SK-N-SH (cell line): ENCODE measurements at regions not wholly inside any gene's neighbourhood (a gene's known extent, or its start where the extent isn't known, plus 50 kb on each side); places are given as distances from the start of the nearest gene placed in this dataset.

Experiments used
- CTCF ChIA-PET: fragments of 300-600, 350-600 bp; formaldehyde crosslinking; extraction: SDS; loops from one replicate; lab custom pipeline; 2021; lab: Yijun Ruan, JAX
- POLR2A ChIA-PET: fragments of 350-600 bp; sonication (Branson Sonifier 250); formaldehyde crosslinking; extraction: SDS; loops from one replicate; lab custom pipeline; 2020; ENCODE audit warnings: antibody characterized with exemption, inconsistent platforms; lab: Yijun Ruan, JAX
- DNase-seq: peaks from one replicate; pipeline ENCODE4 v3.0.0; 2012
- H2AFZ ChIP-seq: fragments of 200-600 bp; sonication (generic); 2 replicates; pipeline ENCODE4 v1.8.1; 2016; ENCODE audit warnings: antibody characterized with exemption, mild to moderate bottlenecking, low read depth
- H3F3A ChIP-seq: fragments of 200-600 bp; sonication (generic); replicated peaks from 2 replicates; pipeline ENCODE3; 2016; ENCODE audit warnings: antibody characterized with exemption, mild to moderate bottlenecking; ENCODE audit not compliant: insufficient read depth
- H3K27ac ChIP-seq, 2 experiments: fragments of 200-500 bp in 1 of 2; fragments of 200-600 bp in 1 of 2; sonication (Bioruptor generic) in 1 of 2; sonication (generic), shearing (Covaris generic) in 1 of 2; 2 replicates each; pipeline versions ENCODE4 v1.5.1 to v1.6.1; 2014 to 2016; ENCODE audit warnings: low read depth in 2 of 2, inconsistent platforms in 1 of 2, low read length in 1 of 2, mild to moderate bottlenecking in 1 of 2, mixed read lengths in 1 of 2
- H3K27me3 ChIP-seq: fragments of 200-600 bp; sonication (generic), shearing (Covaris generic); 2 replicates; pipeline ENCODE4 v1.6.1; 2016; ENCODE audit warnings: mixed run types; ENCODE audit not compliant: insufficient read depth
- H3K36me3 ChIP-seq, 2 experiments: fragments of 200-500 bp in 1 of 2; fragments of 200-600 bp in 1 of 2; sonication (Bioruptor generic) in 1 of 2; sonication (generic) in 1 of 2; replicated peaks in 1 of 2; 2 replicates each; pipeline versions ENCODE3 to v1.5.1; 2014 to 2016; ENCODE audit warnings: low read length in 1 of 2, mild to moderate bottlenecking in 1 of 2; ENCODE audit not compliant: insufficient read depth in 2 of 2, control insufficient read depth in 1 of 2
- H3K4me1 ChIP-seq, 2 experiments: fragments of 200-500 bp in 1 of 2; fragments of 200-600 bp in 1 of 2; sonication (Bioruptor generic) in 1 of 2; sonication (generic), shearing (Covaris generic) in 1 of 2; 2 replicates each; pipeline versions ENCODE4 v1.5.1 to v1.6.1; 2014 to 2016; ENCODE audit warnings: low read depth in 1 of 2, low read length in 1 of 2, mixed run types in 1 of 2; ENCODE audit not compliant: insufficient read depth in 2 of 2, control insufficient read depth in 1 of 2
- H3K4me2 ChIP-seq: fragments of 200-600 bp; sonication (generic), shearing (Covaris generic); 2 replicates; pipeline ENCODE4 v1.6.1; 2017; ENCODE audit warnings: mixed run types
- H3K4me3 ChIP-seq, 2 experiments: fragments of 200-500 bp in 1 of 2; fragments of 200-600 bp in 1 of 2; sonication (Bioruptor generic) in 1 of 2; sonication (generic), shearing (Covaris generic) in 1 of 2; 2 replicates each; pipeline versions ENCODE4 v1.5.1 to v1.8.1; 2014 to 2016; ENCODE audit warnings: low read depth in 2 of 2, inconsistent platforms in 1 of 2, low read length in 1 of 2, mild to moderate bottlenecking in 1 of 2, mixed read lengths in 1 of 2, moderate library complexity in 1 of 2
- H3K79me2 ChIP-seq: fragments of 200-600 bp; sonication (generic); 2 replicates; pipeline ENCODE4 v1.8.1; 2017; ENCODE audit warnings: mild to moderate bottlenecking; ENCODE audit not compliant: insufficient read depth
- H3K9ac ChIP-seq: fragments of 200-600 bp; sonication (generic); 2 replicates; pipeline ENCODE4 v1.6.1; 2017; ENCODE audit warnings: mixed run types
- H3K9me2 ChIP-seq: fragments of 200-600 bp; sonication (generic); 2 replicates; pipeline ENCODE4 v1.6.1; 2017; ENCODE audit warnings: mixed run types
- H3K9me3 ChIP-seq: fragments of 200-600 bp; sonication (generic); 2 replicates; pipeline ENCODE4 v1.6.1; 2017; ENCODE audit warnings: mixed run types, mild to moderate bottlenecking, moderate library complexity
- H4K20me1 ChIP-seq: fragments of 200-600 bp; sonication (generic); 2 replicates; pipeline ENCODE4 v1.6.1; 2017; ENCODE audit warnings: mild to moderate bottlenecking, mixed run types; ENCODE audit not compliant: insufficient read depth
- CHD2 ChIP-seq: fragments of 150-350 bp; IDR thresholded peaks from 2 replicates; pipeline ENCODE4 v1.6.1; 2018; ENCODE audit warnings: low read length; ENCODE audit not compliant: partially characterized antibody
- EP300 ChIP-seq, 2 experiments: IDR thresholded peaks; 2 replicates each; pipeline versions ENCODE4 v1.4.0 to v1.6.1; 2012; ENCODE audit warnings: borderline replicate concordance in 1 of 2, low read depth in 1 of 2, low read length in 1 of 2
- FOSL2 ChIP-seq: IDR thresholded peaks from 2 replicates; pipeline ENCODE4 v1.4.0; 2012; ENCODE audit warnings: low read depth, mild to moderate bottlenecking, moderate library complexity, borderline replicate concordance
- FOXJ3 ChIP-seq: sonication (generic); formaldehyde crosslinking; IDR thresholded peaks from 2 replicates; pipeline ENCODE4 v1.5.1; 2020; ENCODE audit warnings: mild to moderate bottlenecking, missing genetic modification reagents
- FOXM1 ChIP-seq: IDR thresholded peaks from 2 replicates; pipeline ENCODE4 v1.4.0; 2012; ENCODE audit warnings: low read depth, mild to moderate bottlenecking
- GATA2 ChIP-seq: sonication (generic); formaldehyde crosslinking; IDR thresholded peaks from 2 replicates; pipeline ENCODE4 v1.5.0; 2020; ENCODE audit warnings: mild to moderate bottlenecking, missing genetic modification reagents
- IRF3 ChIP-seq: fragments of 150-350 bp; IDR thresholded peaks from 2 replicates; pipeline ENCODE4 v1.6.1; 2016; ENCODE audit warnings: mild to moderate bottlenecking, low read depth, low read length
- MEF2A ChIP-seq: IDR thresholded peaks from 2 replicates; pipeline ENCODE4 v1.4.0; 2012; ENCODE audit warnings: low read depth, borderline replicate concordance
- NFIC ChIP-seq: IDR thresholded peaks from 2 replicates; pipeline ENCODE4 v1.4.0; 2012; ENCODE audit warnings: borderline replicate concordance
- RAD21 ChIP-seq: IDR thresholded peaks from 2 replicates; pipeline ENCODE4 v1.6.1; 2012; ENCODE audit warnings: mild to moderate bottlenecking, low read length
- REST ChIP-seq: IDR thresholded peaks from 2 replicates; pipeline ENCODE4 v1.6.1; 2012; ENCODE audit warnings: mild to moderate bottlenecking, low read depth, low read length, moderate library complexity
- RFX5 ChIP-seq: IDR thresholded peaks from 2 replicates; pipeline ENCODE4 v1.6.1; 2012; ENCODE audit warnings: mild to moderate bottlenecking, improper control_type of control experiment, low read length
- TCF12 ChIP-seq: IDR thresholded peaks from 2 replicates; pipeline ENCODE4 v1.4.0; 2012
- TEAD4 ChIP-seq: IDR thresholded peaks from 2 replicates; pipeline ENCODE4 v1.4.0; 2012; ENCODE audit warnings: mild to moderate bottlenecking, borderline replicate concordance; ENCODE audit not compliant: insufficient read depth
- YY1 ChIP-seq: IDR thresholded peaks from 2 replicates; pipeline ENCODE4 v1.4.0; 2012; ENCODE audit warnings: low read depth, mild to moderate bottlenecking
- WGBS: methylation state at CpG from one replicate; pipeline ENCODE4 v1.1.6; 2017; ENCODE audit warnings: low lambda C conversion rate; 5-methylcytosine and 5-hydroxymethylcytosine counted together
- TF ChIP-seq, protein P1 (sequence below): fragments of 150-350 bp; IDR thresholded peaks from 2 replicates; pipeline ENCODE4 v1.6.1; 2017; ENCODE audit warnings: antibody characterized with exemption, low read length, low read depth, borderline replicate concordance
- TF ChIP-seq, protein P2 (sequence below): IDR thresholded peaks from 2 replicates; pipeline ENCODE4; 2012
- TF ChIP-seq, protein P3 (sequence below): IDR thresholded peaks from 2 replicates; pipeline ENCODE4 v1.4.0; 2012; ENCODE audit warnings: low read depth, borderline replicate concordance

GRCh38 chr1:58879464-58879863 lies 95.6 kb upstream of the JUN start (continued):
- TF ChIP-seq, protein P1, sequence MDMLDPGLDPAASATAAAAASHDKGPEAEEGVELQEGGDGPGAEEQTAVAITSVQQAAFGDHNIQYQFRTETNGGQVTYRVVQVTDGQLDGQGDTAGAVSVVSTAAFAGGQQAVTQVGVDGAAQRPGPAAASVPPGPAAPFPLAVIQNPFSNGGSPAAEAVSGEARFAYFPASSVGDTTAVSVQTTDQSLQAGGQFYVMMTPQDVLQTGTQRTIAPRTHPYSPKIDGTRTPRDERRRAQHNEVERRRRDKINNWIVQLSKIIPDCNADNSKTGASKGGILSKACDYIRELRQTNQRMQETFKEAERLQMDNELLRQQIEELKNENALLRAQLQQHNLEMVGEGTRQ: no peak
- TF ChIP-seq YY1 (no peak), FOXJ3 (CRISPR knock-in tag) (no peak), EP300 (IDR thresholded peaks at IDR 0.05; ENCODE audit: borderline replicate concordance in 1 of 2, low read depth in 1 of 2, low read length in 1 of 2) (no peak), CHD2 (no peak), REST (no peak), MEF2A (no peak), RFX5 (no peak)
- TF ChIP-seq, all 33 proteins: peak for 0

- ChIA-PET POLR2A (no interaction called here), CTCF (no interaction called here)
- Histone ChIP-seq H3K27ac (no peak overlapping the region), H3K4me2 (no peak overlapping the region), H4K20me1 (no peaks in the 10 kb centered on the region), H3K79me2 (no peaks in the 10 kb centered on the region), H3K27me3 (no peaks in the 10 kb centered on the region), H3K9me3 (no peaks in the 10 kb centered on the region), H3K4me1 (peaks cover 5 to 23% of the 10 kb centered on the region in 2 experiments), H2AFZ (no peak overlapping the region), H3F3A (peaks cover 11% of the 10 kb centered on the region), H3K9me2 (no peaks in the 10 kb centered on the region), H3K9ac (no peak overlapping the region), H3K4me3 (no peak overlapping the region), H3K36me3 (no peaks in the 10 kb centered on the region)
- WGBS: 95% methylated on average over 2 of the region's 2 CpGs
- TF ChIP-seq REST (no peak), FOXM1 (no peak), GATA2 (CRISPR knock-in tag) (no peak), RAD21 (no peak), IRF3 (no peak), FOXJ3 (CRISPR knock-in tag) (no peak), FOSL2 (no peak), TEAD4 (no peak), RFX5 (no peak), TCF12 (no peak), NFIC (no peak)
- TF ChIP-seq, protein P2, sequence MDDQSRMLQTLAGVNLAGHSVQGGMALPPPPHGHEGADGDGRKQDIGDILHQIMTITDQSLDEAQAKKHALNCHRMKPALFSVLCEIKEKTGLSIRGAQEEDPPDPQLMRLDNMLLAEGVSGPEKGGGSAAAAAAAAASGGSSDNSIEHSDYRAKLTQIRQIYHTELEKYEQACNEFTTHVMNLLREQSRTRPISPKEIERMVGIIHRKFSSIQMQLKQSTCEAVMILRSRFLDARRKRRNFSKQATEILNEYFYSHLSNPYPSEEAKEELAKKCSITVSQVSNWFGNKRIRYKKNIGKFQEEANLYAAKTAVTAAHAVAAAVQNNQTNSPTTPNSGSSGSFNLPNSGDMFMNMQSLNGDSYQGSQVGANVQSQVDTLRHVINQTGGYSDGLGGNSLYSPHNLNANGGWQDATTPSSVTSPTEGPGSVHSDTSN: no peak
- TF ChIP-seq, protein P3, sequence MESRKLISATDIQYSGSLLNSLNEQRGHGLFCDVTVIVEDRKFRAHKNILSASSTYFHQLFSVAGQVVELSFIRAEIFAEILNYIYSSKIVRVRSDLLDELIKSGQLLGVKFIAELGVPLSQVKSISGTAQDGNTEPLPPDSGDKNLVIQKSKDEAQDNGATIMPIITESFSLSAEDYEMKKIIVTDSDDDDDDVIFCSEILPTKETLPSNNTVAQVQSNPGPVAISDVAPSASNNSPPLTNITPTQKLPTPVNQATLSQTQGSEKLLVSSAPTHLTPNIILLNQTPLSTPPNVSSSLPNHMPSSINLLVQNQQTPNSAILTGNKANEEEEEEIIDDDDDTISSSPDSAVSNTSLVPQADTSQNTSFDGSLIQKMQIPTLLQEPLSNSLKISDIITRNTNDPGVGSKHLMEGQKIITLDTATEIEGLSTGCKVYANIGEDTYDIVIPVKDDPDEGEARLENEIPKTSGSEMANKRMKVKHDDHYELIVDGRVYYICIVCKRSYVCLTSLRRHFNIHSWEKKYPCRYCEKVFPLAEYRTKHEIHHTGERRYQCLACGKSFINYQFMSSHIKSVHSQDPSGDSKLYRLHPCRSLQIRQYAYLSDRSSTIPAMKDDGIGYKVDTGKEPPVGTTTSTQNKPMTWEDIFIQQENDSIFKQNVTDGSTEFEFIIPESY: no peak
- no peak for DNase-seq
Measured at GRCh38 chr1:58880592-58880991, 96.7 kb upstream of the JUN start.
